GM19043 (cell line): ENCODE measurements at regions not wholly inside any gene's neighbourhood (a gene's known extent, or its start where the extent isn't known, plus 50 kb on each side); places are given as distances from the start of the nearest gene placed in this dataset.

ENCODE experiments used
- ATAC-seq: cut with Tn5 transposase; IDR thresholded peaks from one replicate; pipeline ENCODE4 v1.9.1; 2021; ENCODE audit warnings: low read depth; ENCODE audit not compliant: unreplicated experiment

- ATAC-seq: no peak
Measured at GRCh38 chr14:53493320-53493719, 340.2 kb upstream of the DDHD1 start.

- no peak for ATAC-seq
Measured at GRCh38 chr14:53491884-53492277, 338.8 kb upstream of the DDHD1 start.

GRCh38 chr14:53491256-53491883 is 338.2 kb upstream of the DDHD1 start:
- ATAC-seq: no peak

DNA sequence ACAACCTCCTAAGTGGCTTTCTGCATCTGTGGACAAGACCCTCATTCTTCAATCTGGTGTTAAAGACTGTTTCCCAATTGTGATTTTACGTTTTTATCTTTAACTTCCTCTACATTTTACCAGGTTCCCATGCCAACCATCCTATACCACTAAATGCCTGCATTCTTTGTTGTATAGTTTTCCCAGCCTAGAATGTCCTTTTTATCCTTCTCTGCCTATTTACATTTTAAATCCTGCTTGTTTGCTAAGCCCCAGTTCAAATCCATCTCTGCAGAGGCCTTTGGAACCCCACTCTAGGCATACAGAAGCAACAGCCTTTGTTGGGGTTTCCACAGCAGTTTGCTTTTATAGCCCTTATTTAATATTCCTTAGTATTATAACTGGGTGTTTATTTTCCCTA is 325.1 kb upstream of the DDHD1 start:
- ATAC-seq: no peak

- ATAC-seq: no peak
Measured at GRCh38 chr14:53473480-53473879, 320.4 kb upstream of the DDHD1 start.

DNA sequence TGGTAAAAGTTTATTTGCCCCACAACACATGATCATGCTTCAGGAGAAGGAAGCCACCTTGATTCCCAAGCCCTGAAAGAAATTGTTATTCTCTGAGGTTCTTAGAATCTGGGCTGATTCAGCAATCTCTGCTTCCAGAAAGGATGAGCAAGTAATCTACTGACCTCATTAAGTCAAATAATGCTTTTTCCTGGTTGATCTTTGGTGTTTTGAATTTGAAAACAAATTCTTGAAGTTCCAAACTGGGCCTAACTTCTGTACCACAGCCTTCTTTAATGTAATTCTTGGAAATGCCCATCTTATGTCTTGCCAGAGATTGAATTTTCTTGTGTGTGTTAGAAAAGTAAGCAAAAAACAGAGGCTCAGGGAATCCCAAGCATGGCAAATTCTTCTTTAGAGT is 319.2 kb upstream of the DDHD1 start:
- no peak for ATAC-seq

GRCh38 chr14:53470351-53471043 is 317.4 kb upstream of the DDHD1 start:
- no peak for ATAC-seq

GRCh38 chr14:53468876-53469275 is 315.8 kb upstream of the DDHD1 start:
- no peak for ATAC-seq

- ATAC-seq: no peak
Measured at GRCh38 chr14:53464376-53464775, 311.3 kb upstream of the DDHD1 start.

- ATAC-seq: no peak
Measured at GRCh38 chr14:53462931-53463778, 310.0 kb upstream of the DDHD1 start.

- ATAC-seq: no peak
Measured at GRCh38 chr14:53461858-53462257, 308.7 kb upstream of the DDHD1 start.

- no peak for ATAC-seq
Measured at GRCh38 chr14:53460544-53460943, 307.4 kb upstream of the DDHD1 start.

GRCh38 chr14:53458368-53458814 is 305.3 kb upstream of the DDHD1 start:
- no peak for ATAC-seq

- ATAC-seq: no peak
Measured at GRCh38 chr14:53456931-53457330, 303.8 kb upstream of the DDHD1 start.

DNA sequence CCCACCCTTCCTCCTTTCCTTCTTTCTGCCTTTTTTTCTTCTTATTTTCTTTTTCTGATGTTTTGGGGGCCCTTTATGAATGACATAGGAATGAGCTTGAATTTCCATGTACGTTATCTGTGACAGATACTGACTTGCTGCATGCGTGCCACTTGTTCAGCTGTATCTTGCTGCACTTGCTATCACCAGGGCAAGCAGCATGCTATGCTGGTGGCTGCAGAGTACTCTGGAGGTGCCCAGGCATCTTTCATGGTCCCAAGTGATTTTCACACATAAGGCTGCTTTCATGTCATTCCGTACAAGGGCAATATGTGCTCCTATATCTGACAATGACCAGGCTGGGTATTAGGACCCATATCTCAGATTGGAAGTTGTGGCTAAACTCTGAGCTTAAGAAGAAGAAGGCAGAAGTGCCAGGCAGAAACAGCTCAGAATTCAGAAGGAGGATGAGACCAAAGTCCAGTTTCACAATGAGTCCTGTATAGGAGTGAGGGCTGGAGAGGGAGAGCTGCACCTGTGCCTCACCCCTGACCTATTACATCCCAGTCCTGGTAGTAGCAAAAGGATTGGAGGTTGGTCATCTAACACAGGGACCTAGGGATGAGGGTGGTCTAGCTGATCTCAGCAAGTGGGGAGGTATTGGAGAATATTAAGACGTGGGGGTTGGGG is 299.0 kb upstream of the DDHD1 start:
- no peak for ATAC-seq

DNA sequence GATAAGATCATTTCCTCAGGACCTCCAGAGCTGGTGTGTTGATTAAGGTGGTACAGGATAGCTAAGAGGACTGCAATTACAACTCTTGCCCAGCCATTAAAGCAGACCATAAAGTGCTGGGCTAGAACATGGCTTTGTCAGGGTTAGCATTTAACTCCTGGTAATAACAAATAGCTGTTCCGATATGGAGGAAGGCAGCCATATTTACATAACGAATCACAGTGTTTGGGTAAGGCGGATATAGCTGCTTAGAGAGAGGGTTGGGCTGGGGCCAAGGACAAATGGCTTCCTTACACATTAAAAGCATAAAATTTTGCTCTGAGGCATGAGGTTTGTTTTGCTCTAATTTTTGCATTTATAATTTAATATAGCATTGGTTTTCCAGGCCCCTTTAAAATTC is 297.7 kb upstream of the DDHD1 start:
- ATAC-seq: no peak

DNA sequence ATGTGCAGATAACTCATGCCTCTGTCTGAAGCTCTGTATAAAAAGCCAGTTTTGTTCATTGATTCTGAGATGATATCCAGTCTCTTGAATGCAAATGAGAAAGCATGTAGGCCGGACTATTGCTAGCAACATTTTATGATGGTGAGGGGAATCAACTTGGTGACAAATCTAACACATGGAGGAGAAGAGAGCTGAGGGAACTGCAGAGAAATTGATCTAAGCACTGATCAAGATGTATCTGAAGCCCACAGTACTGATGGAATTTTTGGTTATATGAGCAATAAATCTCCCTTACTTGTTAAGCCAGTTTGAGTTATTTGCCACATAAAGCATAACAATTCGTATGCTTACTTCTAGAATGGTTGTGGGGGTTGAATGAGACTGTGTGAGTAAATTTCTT is 295.6 kb upstream of the DDHD1 start:
- ATAC-seq: no peak

- ATAC-seq: no peak
Measured at GRCh38 chr14:53444677-53445312, 291.7 kb upstream of the DDHD1 start.

DNA sequence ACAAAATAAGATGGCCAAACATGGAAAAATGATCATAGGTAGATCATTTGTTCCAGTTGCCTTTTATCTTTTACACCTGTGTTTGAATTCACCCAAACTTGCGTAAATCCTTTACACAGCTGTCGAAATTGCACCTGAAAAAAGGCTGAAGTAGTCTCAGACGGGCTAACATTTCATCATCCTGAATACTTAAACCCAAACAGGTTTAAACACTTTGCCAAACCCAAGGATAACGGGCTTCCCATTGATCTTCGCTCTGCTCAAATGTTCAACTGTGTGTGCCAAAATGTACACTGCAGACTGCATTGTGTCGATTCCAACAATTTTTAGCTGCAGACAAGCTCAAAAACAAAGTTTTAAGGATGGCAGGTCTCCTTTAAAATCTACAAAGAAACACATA is 288.7 kb upstream of the DDHD1 start:
- ATAC-seq: no peak

GRCh38 chr14:53437858-53438257 is 284.7 kb upstream of the DDHD1 start:
- no peak for ATAC-seq
